ENCODE measurements at regions not wholly inside any gene's neighbourhood (a gene's known extent, or its start where the extent isn't known, plus 50 kb on each side); places are given as distances from the start of the nearest gene placed in this dataset.

DNA sequence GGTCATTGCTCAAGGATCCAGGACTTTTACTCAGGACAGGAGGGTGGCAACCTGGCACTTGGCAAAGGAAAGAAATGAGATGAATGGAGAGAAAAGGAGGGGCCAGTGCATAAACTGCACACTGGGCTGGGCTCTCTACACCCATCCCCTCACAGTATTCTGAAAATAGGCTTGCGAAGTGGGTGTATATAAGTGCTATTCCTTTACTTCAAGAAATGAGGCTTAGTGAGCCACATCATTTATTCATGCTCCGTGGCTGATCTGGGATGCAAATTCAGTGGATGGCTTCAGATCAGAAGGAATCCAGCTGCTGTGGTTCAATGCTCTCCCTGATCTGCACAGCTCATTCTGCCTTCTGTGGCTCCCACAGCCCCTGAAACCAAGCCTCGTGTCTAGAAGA is 297.7 kb downstream of the UQCRFS1 start:
- intact Hi-C loops (cut with micrococcal nuclease), result no loop called here
- no peaks in the 10 kb centered on the region for H3K9me3 Mint-ChIP-seq
- no peak overlapping the region for H3K27ac Mint-ChIP-seq
- CTCF ChIA-PET, result no interaction called here
- POLR2A ChIA-PET, result no interaction called here
- H3K36me3 Mint-ChIP-seq (ENCODE audit: low read depth), result no peaks in the 10 kb centered on the region
- ATAC-seq (ENCODE audit: low read depth) (no peak), DNase-seq (no peak)
- no peaks in the 10 kb centered on the region for H3K4me1 Mint-ChIP-seq
- H3K4me3 Mint-ChIP-seq, result no peak overlapping the region
- TF ChIP-seq CTCF (IDR thresholded peaks at IDR 0.05), result no peak
- no peaks in the 10 kb centered on the region for H3K27me3 Mint-ChIP-seq

- no peaks in the 10 kb centered on the region for H3K36me3 Mint-ChIP-seq (ENCODE audit: low read depth)
- no peak for TF ChIP-seq CTCF (IDR thresholded peaks at IDR 0.05)
- H3K27me3 Mint-ChIP-seq, result no peaks in the 10 kb centered on the region
- ATAC-seq (ENCODE audit: low read depth) (no peak), DNase-seq (no peak)
- intact Hi-C loops (cut with micrococcal nuclease), result no loop called here
- no peaks in the 10 kb centered on the region for H3K9me3 Mint-ChIP-seq
- ChIA-PET POLR2A (no interaction called here), CTCF (no interaction called here)
- no peak overlapping the region for H3K27ac Mint-ChIP-seq
- no peak overlapping the region for H3K4me3 Mint-ChIP-seq
- no peaks in the 10 kb centered on the region for H3K4me1 Mint-ChIP-seq
Observed at GRCh38 chr19:28914173-28914572, 298.8 kb downstream of the UQCRFS1 start.

DNA sequence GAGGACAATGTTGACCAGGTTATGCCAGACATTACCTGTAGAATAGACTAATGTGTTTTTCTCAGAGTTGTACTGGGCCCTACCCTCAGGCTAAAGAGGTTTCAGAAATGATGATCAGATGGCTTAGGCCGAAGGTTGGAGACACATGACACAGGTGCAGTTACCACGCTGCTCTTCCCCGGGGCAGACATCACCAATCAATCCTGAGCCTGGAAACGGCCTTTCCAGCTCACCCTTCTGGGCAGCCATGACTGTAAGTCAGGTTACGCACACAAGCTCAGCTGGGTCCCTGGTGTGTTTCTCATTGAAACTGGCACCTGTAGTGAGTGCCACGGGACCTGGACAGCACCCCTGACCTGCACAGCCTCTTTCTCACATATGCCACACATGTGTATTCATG is 299.3 kb downstream of the UQCRFS1 start:
- DNase-seq, result no peak
- no peak for TF ChIP-seq CTCF (IDR thresholded peaks at IDR 0.05)
- Mint-ChIP-seq H3K4me3 (no peak overlapping the region), H3K27ac (no peak overlapping the region), H3K36me3 (ENCODE audit: low read depth) (no peaks in the 10 kb centered on the region), H3K4me1 (no peaks in the 10 kb centered on the region), H3K9me3 (no peaks in the 10 kb centered on the region), H3K27me3 (no peaks in the 10 kb centered on the region)
- POLR2A ChIA-PET, result no interaction called here
- intact Hi-C loops (cut with micrococcal nuclease), result no loop called here
- CTCF ChIA-PET, result no interaction called here
- ATAC-seq (ENCODE audit: low read depth), result no peak

DNA sequence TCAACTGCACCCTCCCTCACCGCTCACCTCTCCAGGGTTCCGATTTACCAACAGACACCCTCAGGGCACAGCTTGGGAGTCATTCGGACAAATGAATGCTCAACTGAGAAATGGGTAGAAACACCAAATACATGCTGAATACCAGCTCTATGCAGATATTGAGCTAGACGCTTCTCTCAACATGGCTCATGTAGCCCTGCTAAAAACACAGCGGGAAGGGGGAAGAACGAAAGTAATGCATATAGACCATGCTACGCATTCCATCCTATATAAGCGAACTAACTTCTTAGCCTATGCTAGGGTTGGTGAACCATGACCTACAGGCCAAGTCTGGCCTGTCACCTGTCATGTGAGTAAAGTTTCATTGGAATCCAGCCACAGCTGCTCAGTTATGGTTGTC is 304.0 kb downstream of the UQCRFS1 start:
- ChIA-PET CTCF (no interaction called here), POLR2A (no interaction called here)
- DNase-seq (no peak), ATAC-seq (ENCODE audit: low read depth) (no peak)
- H3K36me3 Mint-ChIP-seq (ENCODE audit: low read depth), result no peaks in the 10 kb centered on the region
- H3K9me3 Mint-ChIP-seq, result no peaks in the 10 kb centered on the region
- intact Hi-C loops (cut with micrococcal nuclease), result no loop called here
- H3K4me3 Mint-ChIP-seq, result no peak overlapping the region
- H3K27ac Mint-ChIP-seq, result no peak overlapping the region
- H3K27me3 Mint-ChIP-seq, result no peaks in the 10 kb centered on the region
- no peaks in the 10 kb centered on the region for H3K4me1 Mint-ChIP-seq
- no peak for TF ChIP-seq CTCF (IDR thresholded peaks at IDR 0.05)

DNA sequence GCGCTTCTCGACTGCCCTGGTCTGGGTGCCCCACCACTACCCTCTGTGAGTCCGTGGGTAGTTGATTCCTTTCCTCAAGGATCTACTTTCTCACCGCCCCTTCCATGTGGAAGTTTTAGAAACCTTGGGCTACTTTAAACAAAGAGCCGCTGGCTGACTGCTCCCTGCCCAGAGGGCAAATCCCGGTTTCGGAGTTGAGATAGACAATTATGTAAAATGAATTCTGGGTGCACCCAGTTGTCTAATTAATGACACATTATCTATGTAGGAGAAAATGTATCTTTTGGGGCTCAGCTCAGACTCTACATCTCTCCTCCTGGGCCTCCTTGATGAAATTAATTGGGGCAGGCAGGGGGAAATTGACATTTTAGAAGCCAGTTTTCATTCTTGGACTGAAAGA is 305.4 kb downstream of the UQCRFS1 start:
- H3K4me3 Mint-ChIP-seq, result no peak overlapping the region
- CTCF ChIA-PET, result no interaction called here
- no peak for TF ChIP-seq CTCF (IDR thresholded peaks at IDR 0.05)
- H3K27me3 Mint-ChIP-seq, result no peaks in the 10 kb centered on the region
- DNase-seq, result no peak
- H3K9me3 Mint-ChIP-seq, result no peaks in the 10 kb centered on the region
- POLR2A ChIA-PET, result no interaction called here
- H3K27ac Mint-ChIP-seq, result no peak overlapping the region
- no peak for ATAC-seq (ENCODE audit: low read depth)
- intact Hi-C loops (cut with micrococcal nuclease), result no loop called here
- H3K36me3 Mint-ChIP-seq (ENCODE audit: low read depth), result no peaks in the 10 kb centered on the region
- no peaks in the 10 kb centered on the region for H3K4me1 Mint-ChIP-seq
